Endothelial cell of umbilical vein (primary cell): ENCODE measurements at regions not wholly inside any gene's neighbourhood (a gene's known extent, or its start where the extent isn't known, plus 50 kb on each side); places are given as distances from the start of the nearest gene placed in this dataset.

Experiments
- BruUV-seq: library from RNA; stranded (reverse); fragments of 400-500 nt; replicated peaks from 2 replicates; lab custom pipeline; 2021; lab: Mats Ljungman, UMichigan
- CTCF ChIA-PET: fragments of 300-600, 350-600 bp; sonication (Branson Sonifier 250); formaldehyde crosslinking; loops from one replicate; lab custom pipeline; 2021; ENCODE audit warnings: antibody characterized with exemption, inconsistent platforms; lab: Charles Lee
- POLR2A ChIA-PET: fragments of 300-600, 350-600 bp; sonication (Branson Sonifier 250); formaldehyde crosslinking; loops from one replicate; lab custom pipeline; 2021; ENCODE audit warnings: antibody characterized with exemption, inconsistent platforms; lab: Charles Lee
- DNase-seq: peaks from one replicate; pipeline ENCODE4 v3.0.0-alpha.2; 2011; ENCODE audit warnings: low read depth, low spot score
- FAIRE-seq: peaks from 2 replicates; lab custom pipeline; 2011; peaks lifted over from hg19 to GRCh38; lab: Jason Lieb, UNC
- H2AFZ ChIP-seq: 2 replicates; pipeline ENCODE4 v1.6.0; 2012; ENCODE audit warnings: low read depth, low read length, control low read depth, inconsistent platforms
- H3K27ac ChIP-seq: 2 replicates; pipeline ENCODE4 v1.5.1; 2011; ENCODE audit warnings: low read depth, mild to moderate bottlenecking, control low read depth, low read length, moderate library complexity; ENCODE audit not compliant: insufficient read depth
- H3K27me3 ChIP-seq, 2 experiments: 2 replicates each; pipeline versions ENCODE4 v1.6.0 to v1.6.1; 2011; ENCODE audit warnings: low read length in 2 of 2, mixed read lengths in 1 of 2; ENCODE audit not compliant: control insufficient read depth in 2 of 2, insufficient read depth in 2 of 2
- H3K36me3 ChIP-seq, 2 experiments: 2 replicates in 1 of 2; 3 replicates in 1 of 2; pipeline ENCODE4 v1.5.1; 2011; ENCODE audit warnings: low read length in 2 of 2, mild to moderate bottlenecking in 1 of 2, moderate library complexity in 1 of 2; ENCODE audit not compliant: control insufficient read depth in 2 of 2, insufficient read depth in 2 of 2; ENCODE audit errors: extremely low read depth in 1 of 2
- H3K4me1 ChIP-seq: 3 replicates; pipeline ENCODE4 v1.5.1; 2011; ENCODE audit warnings: mild to moderate bottlenecking, low read length; ENCODE audit not compliant: control insufficient read depth, insufficient read depth; ENCODE audit errors: extremely low read depth
- H3K4me2 ChIP-seq: 2 replicates; pipeline ENCODE4 v1.6.1; 2011; ENCODE audit warnings: low read length, control low read depth, mixed read lengths; ENCODE audit not compliant: insufficient read depth
- H3K4me3 ChIP-seq, 3 experiments: fragments of 200-600 bp in 1 of 3; sonication (generic), shearing (Covaris generic) in 1 of 3; replicated peaks in 1 of 3; 2 replicates each; pipeline ENCODE4 v1.5.1; 2011 to 2016; ENCODE audit warnings: control low read depth in 3 of 3, low read length in 3 of 3, mild to moderate bottlenecking in 2 of 3, inconsistent platforms in 1 of 3, low read depth in 1 of 3, moderate library complexity in 1 of 3; ENCODE audit not compliant: insufficient read depth in 1 of 3
- H3K79me2 ChIP-seq: 2 replicates; pipeline ENCODE4 v1.6.0; 2012; ENCODE audit warnings: low read length, inconsistent platforms; ENCODE audit not compliant: control insufficient read depth, insufficient read depth
- H3K9ac ChIP-seq: replicated peaks from 2 replicates; pipeline ENCODE3; 2011; ENCODE audit warnings: low read length, control low read depth; ENCODE audit not compliant: insufficient read depth; ENCODE audit errors: extremely low read depth
- H3K9me1 ChIP-seq: replicated peaks from 3 replicates; pipeline ENCODE4 v1.6.0; 2011; ENCODE audit warnings: mild to moderate bottlenecking, low read length; ENCODE audit not compliant: control insufficient read depth, insufficient read depth; ENCODE audit errors: extremely low read depth
- H3K9me3 ChIP-seq: replicated peaks from 2 replicates; pipeline ENCODE4 v1.5.1; 2012; ENCODE audit warnings: low read length, inconsistent platforms; ENCODE audit not compliant: control insufficient read depth, insufficient read depth
- H4K20me1 ChIP-seq: replicated peaks from 2 replicates; pipeline ENCODE3; 2011; ENCODE audit warnings: mild to moderate bottlenecking, low read length; ENCODE audit not compliant: control insufficient read depth, insufficient read depth; ENCODE audit errors: extremely low read depth
- EZH2 ChIP-seq: IDR thresholded peaks from 2 replicates; pipeline ENCODE4 v1.6.1; 2012; ENCODE audit warnings: borderline replicate concordance, low read depth, mild to moderate bottlenecking, moderate library complexity, low read length, inconsistent platforms; ENCODE audit not compliant: severe bottlenecking
- FOS ChIP-seq: IDR thresholded peaks from 2 replicates; pipeline ENCODE4 v1.6.1; 2011; ENCODE audit warnings: mild to moderate bottlenecking, low read length, moderate library complexity, borderline replicate concordance; ENCODE audit not compliant: insufficient read depth
- GATA2 ChIP-seq: IDR thresholded peaks from 2 replicates; pipeline ENCODE4 v1.7.0; 2011; ENCODE audit warnings: low read depth, mild to moderate bottlenecking, moderate library complexity, mixed read lengths, low read length; ENCODE audit not compliant: insufficient read length, insufficient read depth
- JUN ChIP-seq: IDR thresholded peaks from 2 replicates; pipeline ENCODE4 v1.6.1; 2011; ENCODE audit warnings: borderline replicate concordance, low read depth; ENCODE audit not compliant: insufficient read length, insufficient read depth
- MYC ChIP-seq: IDR thresholded peaks from one replicate; pipeline ENCODE4 v1.6.1; 2011; ENCODE audit warnings: mild to moderate bottlenecking, low read depth, low read length
- POLR2A ChIP-seq: IDR thresholded peaks from 2 replicates; pipeline ENCODE4 v1.6.1; 2012; ENCODE audit warnings: low read depth, mild to moderate bottlenecking, control low read depth, low read length
- POLR2AphosphoS5 ChIP-seq: IDR thresholded peaks from 2 replicates; pipeline ENCODE4 v1.6.1; 2012; ENCODE audit warnings: low read depth, mild to moderate bottlenecking, control low read depth, low read length, moderate library complexity; ENCODE audit not compliant: insufficient read depth
- dilution Hi-C: fragments of 300-500 bp; cut with MboI; formaldehyde crosslinking; loops from one replicate; pipeline ENCODE4 v1.15.0; 2019; ENCODE audit warnings: low sequenced_read_pairs; ENCODE audit not compliant: extremely low pct_ligation_motif_present
- intact Hi-C: fragments of 100-400 bp; cut with micrococcal nuclease; formaldehyde crosslinking; loops from one replicate; pipeline ENCODE4 v1.10.0; 2022
- TF ChIP-seq, protein P1 (sequence below), 2 donors: IDR thresholded peaks; 1 replicate in 1 of 2; 2 replicates in 1 of 2; pipeline ENCODE4 v1.5.1; 2011; ENCODE audit warnings: low read length in 2 of 2, mild to moderate bottlenecking in 2 of 2, moderate library complexity in 2 of 2, control low read depth in 1 of 2, inconsistent platforms in 1 of 2, low read depth in 1 of 2; ENCODE audit not compliant: insufficient read depth in 1 of 2; ENCODE audit errors: extremely low read depth in 1 of 2
- TF ChIP-seq, protein P2 (sequence below): IDR thresholded peaks from 2 replicates; pipeline ENCODE4 v1.6.1; 2011; ENCODE audit not compliant: insufficient read depth, insufficient read length

DNA sequence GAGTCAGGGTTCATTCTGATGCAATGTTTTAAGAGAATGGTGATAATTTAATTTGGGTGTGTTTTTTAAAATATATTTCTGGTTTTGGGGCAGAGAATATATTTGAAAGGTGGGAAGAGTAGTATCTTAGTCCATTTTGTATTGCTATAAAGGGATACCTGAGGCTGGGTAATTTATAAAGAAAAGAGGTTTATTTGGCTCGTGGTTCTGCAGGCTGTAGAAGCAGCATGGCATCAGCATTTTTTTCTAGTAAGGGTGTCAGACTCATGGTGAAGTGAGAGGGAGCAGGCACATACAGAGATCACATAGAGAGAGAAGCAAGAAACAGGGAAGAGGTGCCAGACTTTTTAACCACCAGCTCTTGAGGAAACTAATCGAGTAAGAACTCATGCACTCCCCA lies 152.7 kb downstream of the SHOX2 start:
- intact Hi-C loops = no loop called here
- Histone ChIP-seq H3K9ac (no peak overlapping the region), H3K4me3 (no peak overlapping the region), H3K9me3 (no peaks in the 10 kb centered on the region), H3K4me2 (no peak overlapping the region), H4K20me1 (no peaks in the 10 kb centered on the region), H2AFZ (no peak overlapping the region), H3K9me1 (no peaks in the 10 kb centered on the region), H3K27ac (no peak overlapping the region), H3K4me1 (no peaks in the 10 kb centered on the region), H3K36me3 (no peaks in the 10 kb centered on the region), H3K79me2 (no peaks in the 10 kb centered on the region), H3K27me3 (no peaks in the 10 kb centered on the region)
- no peak for DNase-seq
- ChIA-PET POLR2A (no interaction called here), CTCF (interaction anchor here (1.2 kb wide), 1 partner anchor 15 kb away, joined by 4 read pairs; no protein-coding TSS in a partner anchor)
- no TSS peak for BruUV-seq
- dilution Hi-C loops = no loop called here
- TF ChIP-seq JUN (no peak), POLR2AphosphoS5 (no peak), POLR2A (no peak), MYC (no peak), FOS (no peak), GATA2 (no peak), EZH2 (no peak)
- TF ChIP-seq, protein P1, sequence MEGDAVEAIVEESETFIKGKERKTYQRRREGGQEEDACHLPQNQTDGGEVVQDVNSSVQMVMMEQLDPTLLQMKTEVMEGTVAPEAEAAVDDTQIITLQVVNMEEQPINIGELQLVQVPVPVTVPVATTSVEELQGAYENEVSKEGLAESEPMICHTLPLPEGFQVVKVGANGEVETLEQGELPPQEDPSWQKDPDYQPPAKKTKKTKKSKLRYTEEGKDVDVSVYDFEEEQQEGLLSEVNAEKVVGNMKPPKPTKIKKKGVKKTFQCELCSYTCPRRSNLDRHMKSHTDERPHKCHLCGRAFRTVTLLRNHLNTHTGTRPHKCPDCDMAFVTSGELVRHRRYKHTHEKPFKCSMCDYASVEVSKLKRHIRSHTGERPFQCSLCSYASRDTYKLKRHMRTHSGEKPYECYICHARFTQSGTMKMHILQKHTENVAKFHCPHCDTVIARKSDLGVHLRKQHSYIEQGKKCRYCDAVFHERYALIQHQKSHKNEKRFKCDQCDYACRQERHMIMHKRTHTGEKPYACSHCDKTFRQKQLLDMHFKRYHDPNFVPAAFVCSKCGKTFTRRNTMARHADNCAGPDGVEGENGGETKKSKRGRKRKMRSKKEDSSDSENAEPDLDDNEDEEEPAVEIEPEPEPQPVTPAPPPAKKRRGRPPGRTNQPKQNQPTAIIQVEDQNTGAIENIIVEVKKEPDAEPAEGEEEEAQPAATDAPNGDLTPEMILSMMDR (IDR thresholded peaks at IDR 0.05; ENCODE audit: extremely low read depth in 1 of 2, insufficient read depth in 1 of 2, low read depth in 1 of 2, low read length in 2 of 2) = no peak
- TF ChIP-seq, protein P2, sequence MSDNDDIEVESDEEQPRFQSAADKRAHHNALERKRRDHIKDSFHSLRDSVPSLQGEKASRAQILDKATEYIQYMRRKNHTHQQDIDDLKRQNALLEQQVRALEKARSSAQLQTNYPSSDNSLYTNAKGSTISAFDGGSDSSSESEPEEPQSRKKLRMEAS = no peak
- FAIRE-seq = no peak
